ENCODE measurements at regions not wholly inside any gene's neighbourhood (a gene's known extent, or its start where the extent isn't known, plus 50 kb on each side); places are given as distances from the start of the nearest gene placed in this dataset.

DNA sequence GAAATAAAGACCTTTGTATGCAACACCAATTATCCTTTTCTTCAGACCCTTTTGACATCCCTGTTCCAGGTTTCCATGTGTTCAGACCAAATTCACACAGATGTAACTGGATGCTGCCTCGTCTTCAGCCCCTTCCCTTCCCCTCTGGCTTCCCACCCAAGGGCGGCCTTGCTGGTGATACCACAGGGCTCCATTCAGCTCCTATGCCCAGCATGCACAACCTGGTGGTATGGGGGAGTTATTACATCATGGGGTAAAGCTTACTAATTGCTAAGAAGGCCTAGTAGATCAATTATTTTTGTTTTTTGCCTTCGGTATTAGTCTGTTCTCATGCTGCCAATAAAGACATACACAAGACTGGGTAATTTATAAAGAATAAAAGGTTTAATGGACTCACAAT lies 317.0 kb upstream of the CXXC4 start:
- ATAC-seq: no peak

DNA sequence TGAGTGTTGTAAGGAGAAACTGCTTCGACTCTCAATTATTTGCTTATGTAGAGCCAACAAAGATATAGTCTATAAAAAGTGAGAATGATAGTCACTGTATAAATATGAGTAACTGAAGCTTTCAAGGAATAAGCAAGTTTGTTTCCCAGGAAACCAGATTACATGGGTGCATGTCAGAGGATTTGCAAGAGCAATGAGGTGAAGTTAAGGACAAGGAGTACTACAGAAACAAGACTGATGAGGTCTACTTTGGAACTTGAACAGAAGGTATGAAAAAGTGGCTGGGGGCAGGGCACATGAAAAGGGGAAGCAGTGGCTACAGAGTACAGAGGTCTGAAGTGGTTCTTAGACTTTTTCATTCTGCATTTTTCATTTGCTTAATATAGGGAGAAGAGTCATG lies 321.0 kb upstream of the CXXC4 start:
- ATAC-seq: no peak

GRCh38 chr4:104818579-104818978 lies 323.9 kb upstream of the CXXC4 start:
- ATAC-seq: no peak

GRCh38 chr4:104826171-104826570 lies 320.5 kb upstream of the TET2 start:
- no peak for ATAC-seq

- no peak for ATAC-seq
Measured at GRCh38 chr4:104829761-104830160, 316.9 kb upstream of the TET2 start.

DNA sequence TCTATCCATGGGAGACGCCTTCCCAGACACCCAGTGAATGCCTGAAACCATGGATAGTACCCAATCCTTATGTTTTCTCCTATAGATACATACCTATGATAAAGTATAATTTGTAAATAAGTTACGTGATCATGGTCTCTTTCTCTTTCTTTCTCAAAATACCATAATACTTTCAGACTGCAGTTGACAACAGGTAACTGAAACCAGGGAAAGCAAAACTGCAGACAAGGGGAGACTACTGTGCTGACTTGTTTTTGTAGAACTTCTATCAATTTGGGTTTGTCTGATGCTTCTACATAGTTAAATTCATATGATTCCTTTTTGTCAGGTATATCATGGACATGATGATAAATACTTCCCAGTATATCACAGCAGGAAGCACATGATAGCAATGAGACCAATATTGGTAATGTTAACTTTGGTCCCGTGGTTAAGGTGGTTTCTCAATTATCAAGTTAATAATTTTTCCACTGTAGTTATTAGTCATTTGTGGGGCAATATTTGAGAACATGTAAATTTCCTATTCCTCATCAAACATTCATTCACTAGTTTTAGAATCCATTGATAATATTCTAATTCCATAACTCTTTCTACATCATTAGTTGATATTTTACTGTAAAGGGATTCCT lies 298.0 kb upstream of the TET2 start:
- no peak for ATAC-seq

- ATAC-seq: no peak
Measured at GRCh38 chr4:104859601-104860237, 287.0 kb upstream of the TET2 start.

- peak; percentile 71 for ATAC-seq
Measured at GRCh38 chr4:104860238-104861123, 286.2 kb upstream of the TET2 start.

DNA sequence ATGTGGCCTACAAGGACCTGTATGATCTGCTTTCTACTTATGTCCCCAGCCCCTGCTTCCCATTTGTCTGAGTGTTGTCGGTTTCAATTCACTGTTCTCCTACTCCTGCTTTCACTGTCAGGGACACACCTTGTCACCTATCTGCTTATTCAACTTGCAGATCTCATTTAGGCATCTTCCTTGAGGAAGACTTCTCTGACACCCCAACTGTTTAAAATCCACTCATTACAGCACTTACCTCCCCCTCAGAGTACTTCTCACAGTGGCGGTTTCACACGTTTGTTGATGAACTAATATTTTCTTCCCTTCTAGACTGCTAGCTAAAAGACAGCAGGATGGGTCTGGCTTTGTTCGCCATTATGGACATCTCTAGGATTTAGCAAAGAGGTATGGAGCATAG lies 279.9 kb upstream of the TET2 start:
- ATAC-seq: no peak

- no peak for ATAC-seq
Measured at GRCh38 chr4:104868533-104868932, 278.1 kb upstream of the TET2 start.

GRCh38 chr4:104868958-104869357 lies 277.7 kb upstream of the TET2 start:
- ATAC-seq: no peak

DNA sequence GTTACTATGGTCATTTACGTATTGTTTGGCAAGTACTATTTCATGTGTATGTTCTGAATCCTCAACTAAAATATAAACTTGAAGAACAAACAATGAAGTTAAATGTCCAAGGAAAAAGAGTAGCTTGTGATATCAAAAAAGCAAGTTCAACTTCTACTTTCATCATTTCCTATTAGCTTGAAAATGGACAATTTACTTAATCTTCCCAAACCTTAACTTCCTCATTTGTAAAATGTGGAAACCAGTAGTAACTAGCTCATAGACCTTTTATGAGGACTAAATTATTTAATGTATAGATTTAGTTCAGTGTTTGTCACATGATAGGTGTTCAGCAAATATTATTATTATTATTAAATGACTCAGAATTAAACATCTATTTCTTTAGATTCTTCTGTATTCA lies 276.8 kb upstream of the TET2 start:
- ATAC-seq: no peak

GRCh38 chr4:104870495-104871233 lies 276.0 kb upstream of the TET2 start:
- ATAC-seq: peak; percentile 86

DNA sequence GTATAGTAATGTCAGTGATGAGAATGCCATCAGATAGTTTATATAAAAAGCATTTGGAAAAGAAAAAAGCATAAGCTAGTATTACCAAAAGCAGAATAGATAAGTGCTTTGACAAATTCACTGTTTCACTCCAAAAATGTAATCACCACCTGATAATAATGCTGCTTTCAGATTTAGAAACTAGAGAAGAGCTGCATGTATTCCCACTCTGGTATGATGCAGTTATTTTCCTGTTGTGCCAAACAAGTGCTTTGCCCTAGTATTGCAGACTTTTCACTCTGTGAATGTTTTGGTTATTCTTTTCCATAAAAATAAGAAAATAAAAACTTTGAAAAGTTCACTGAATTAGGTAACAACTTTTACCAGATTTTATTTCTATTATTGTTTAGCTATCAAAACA lies 267.7 kb upstream of the TET2 start:
- no peak for ATAC-seq

DNA sequence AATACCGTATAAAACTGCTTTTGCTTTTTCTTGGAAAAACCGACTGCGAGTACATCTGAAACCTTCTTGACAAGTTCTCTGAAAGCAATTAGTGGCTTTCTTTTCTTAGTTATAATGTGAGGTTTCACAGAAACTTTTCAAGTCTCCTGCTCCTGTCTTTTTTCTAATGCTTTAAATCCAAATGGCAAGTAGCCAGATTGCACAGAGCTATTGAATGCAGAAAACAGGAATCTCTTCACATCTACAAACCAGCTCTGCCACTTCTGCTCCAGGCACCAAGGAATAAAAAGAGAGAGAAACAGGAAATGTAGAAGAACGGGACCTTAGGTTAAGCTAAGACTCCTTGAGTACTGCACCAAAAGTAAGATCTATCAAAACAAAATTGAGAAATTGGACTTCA lies 267.3 kb upstream of the TET2 start:
- peak; percentile 86 for ATAC-seq

DNA sequence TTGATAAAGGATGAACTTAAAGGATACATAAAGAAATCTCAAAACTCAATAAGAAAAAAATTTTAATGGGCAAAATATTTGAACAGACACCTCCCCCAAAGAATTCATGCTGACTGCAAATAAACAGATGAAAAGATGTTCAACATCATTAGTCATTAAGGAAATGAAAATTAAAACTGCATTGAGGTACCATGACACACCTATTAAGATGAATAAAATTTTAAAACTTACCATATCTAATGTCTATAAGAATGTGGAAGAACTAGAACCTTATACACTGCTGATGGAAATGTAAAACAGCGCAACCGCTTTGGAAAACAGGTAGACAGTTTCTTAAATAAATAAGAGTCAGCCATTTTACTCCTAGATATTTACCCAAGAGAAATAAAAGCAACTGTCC lies 266.8 kb upstream of the TET2 start:
- ATAC-seq: peak; percentile 82

GRCh38 chr4:104881136-104881886 lies 265.4 kb upstream of the TET2 start:
- no peak for ATAC-seq

DNA sequence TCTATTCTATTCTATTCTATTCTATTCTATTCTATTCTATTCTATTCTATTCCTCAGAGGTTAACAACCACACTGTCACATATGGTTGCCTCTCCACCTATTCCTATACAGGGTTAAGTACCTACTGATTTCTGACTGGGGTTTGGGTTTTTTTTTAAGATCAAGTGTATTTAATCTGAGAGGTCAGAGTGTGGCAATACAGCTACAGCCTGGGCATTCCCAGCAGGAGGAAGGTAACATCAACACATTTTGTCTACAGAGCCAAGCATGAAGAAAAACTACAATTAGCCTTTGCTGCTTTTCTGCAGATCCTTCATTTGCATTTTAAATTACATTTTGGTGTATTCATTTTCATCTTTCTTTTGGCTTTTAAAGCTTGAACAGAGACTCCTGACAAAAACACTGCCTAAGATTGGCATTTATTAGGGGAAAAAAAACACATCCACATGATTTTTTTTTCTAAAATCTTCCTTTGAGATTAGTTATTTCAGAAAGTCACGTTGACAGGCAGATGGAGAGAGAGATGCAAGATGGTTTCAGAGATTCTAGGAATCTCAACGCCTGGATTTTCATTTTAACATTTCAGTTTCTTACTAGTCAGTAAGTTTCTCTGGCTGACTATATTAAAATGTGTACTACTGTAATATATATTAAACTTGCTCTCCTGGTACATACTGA lies 255.9 kb upstream of the TET2 start:
- ATAC-seq: no peak

- peak; percentile 60 for ATAC-seq
Measured at GRCh38 chr4:104896660-104897645, 249.7 kb upstream of the TET2 start.

DNA sequence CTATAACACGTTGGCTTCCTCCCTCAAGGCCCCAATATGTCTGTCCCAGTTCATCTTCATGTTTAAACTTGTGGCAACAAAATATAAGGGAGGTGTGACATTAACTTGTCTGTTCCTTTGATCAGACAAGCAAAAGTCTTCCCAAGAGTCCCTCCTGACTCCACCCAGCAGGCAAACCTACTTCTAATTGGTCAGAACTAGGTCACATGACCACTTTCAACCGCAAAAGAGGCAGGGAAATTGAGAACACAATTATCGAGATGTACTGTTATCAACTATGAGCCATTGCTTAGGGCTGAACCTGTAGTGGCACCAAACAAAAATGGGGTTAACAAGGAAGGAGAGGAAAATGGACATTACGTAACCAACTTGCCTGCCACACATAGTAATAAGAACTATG lies 246.8 kb upstream of the TET2 start:
- no peak for ATAC-seq

Data from esophagus mucosa (tissue), 1 donor.